HG02588 (cell line): ENCODE measurements at regions not wholly inside any gene's neighbourhood (a gene's known extent, or its start where the extent isn't known, plus 50 kb on each side); places are given as distances from the start of the nearest gene placed in this dataset.

Experiments
- ATAC-seq: cut with Tn5 transposase; IDR thresholded peaks from one replicate; pipeline ENCODE4 v1.9.1; 2021; ENCODE audit warnings: mild to moderate bottlenecking, moderate library complexity; ENCODE audit not compliant: unreplicated experiment

DNA sequence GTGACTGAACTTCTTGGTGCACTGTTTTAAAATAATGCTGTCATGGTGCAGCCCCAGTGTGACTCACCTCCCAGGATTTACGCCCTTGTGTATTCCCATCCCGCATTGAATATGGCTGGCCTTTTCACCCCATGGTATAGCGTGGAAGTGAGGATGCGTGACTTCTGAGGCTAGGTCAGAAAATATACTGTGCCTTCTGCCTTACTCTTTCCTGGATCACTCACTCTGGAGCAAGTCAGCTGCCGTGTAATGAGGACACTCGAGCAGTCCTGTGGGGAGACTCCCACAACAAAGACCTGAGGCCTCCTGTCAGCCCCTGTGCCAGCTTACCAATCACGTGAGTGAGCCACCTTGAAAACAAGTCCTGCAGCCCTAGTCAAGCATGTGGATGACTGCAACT is 471.9 kb upstream of the KIRREL3 start:
- no peak for ATAC-seq

DNA sequence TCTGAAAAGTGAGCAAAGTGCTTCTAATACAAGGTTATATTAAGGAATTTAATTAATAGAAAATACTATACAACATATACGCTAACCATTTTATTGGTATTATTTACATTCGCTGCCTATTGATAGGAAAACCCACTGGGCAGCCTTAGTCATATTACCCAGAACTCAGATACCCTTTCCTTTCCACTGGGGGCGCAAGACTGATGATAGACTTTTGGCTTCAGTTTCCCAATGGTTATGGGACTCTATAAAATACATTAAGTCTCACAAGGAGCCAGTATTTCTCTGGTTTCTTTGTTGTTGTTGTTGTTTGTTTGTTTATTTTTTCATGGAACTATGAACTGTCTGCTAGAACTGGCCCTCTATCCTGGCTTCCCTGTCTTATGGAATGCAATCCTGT is 471.1 kb upstream of the KIRREL3 start:
- ATAC-seq = no peak

DNA sequence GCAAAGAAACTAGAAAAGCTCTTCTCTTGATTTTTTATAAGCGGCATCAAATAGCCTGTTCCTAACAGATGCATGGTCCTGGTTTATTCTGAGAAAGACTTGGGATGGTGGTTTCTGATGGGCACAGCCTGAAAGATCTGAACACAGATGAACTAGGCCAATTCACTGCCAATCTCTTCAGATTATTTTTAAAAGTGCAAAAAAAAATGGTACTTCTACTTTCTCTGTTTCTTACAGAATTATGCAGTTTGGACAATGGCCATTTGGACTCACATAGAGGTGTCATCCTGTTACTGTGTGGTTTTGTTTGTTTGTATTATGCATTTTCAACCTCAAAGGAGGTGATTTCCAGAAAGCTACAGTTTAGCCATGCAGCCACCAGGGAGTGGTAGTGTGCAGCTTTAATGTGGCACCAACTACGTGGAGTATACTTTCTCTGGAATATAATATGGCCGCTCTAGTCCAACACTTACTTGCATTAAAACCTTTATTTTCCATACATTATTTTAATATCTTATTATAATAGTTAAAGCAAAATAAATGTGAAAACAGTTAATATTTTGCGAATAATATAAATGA is 469.8 kb upstream of the KIRREL3 start:
- ATAC-seq = no peak

DNA sequence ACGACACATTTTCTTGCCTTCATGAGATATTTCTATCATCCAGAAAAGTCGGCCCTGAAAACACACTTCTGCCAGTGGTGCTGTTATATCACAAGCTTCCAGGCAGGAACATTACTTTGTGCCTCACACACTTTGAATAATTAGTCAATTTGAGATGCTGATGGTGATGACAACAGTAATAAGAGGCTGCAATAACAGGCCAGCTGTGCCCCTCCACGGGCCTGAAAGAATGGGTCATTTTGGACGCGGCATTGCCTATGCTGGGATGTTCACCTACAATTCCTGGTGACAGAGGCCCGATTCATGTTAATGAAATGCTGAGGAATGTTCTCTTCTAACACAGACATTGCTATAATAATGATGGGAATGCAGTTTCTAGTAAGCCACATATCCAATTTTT is 463.8 kb upstream of the KIRREL3 start:
- ATAC-seq = no peak

DNA sequence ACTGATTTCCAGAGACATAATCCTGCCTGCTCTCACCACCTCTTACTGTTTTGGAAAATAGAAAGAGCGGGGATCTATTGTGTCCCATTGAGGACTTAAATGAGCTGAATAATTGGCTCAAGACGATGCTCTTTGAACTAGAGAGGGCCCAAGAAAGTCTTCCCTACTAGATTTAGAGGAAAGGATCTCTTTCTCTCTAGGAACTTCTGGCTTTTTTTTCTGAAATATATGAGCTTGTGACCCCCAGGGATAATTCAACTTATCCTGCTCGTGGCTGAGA is 461.4 kb upstream of the KIRREL3 start:
- no peak for ATAC-seq

DNA sequence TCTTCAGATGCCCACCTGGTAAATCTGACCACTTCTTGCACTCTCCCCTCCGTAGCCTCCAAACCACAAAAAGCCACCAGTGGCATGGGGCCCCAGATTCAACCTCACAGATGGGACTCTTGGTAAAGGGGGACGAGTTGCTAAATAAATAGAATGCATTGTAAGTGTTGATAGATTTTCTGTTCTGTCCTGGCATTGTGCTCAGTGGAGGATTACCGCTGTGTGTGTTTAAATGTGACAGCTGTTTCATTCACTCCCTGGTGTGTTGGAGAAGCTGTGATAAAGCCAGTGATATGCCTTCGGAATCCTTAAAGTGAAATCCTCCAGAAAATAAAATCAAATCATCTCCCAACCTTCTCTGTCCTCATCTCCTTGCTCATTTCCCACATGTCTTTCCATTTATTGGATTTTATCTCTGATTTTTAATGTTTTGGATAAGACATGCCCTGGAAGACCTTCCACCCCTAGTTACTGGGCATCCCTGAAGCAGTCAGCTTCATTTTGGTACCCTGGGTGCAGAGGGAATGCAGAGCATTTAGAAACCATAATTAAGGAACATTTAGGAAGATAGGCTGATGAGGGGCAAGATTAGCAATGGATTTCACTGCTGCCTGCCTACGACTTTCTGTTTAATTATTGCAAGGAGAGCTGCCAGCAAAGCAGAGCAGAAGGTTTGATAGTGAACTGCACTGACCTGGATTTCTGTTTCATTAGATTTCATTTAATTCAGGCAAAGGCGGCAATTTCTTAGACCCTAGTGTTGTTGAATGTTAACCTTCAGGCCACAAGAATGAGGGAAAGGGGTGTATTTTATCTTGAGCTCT is 460.9 kb upstream of the KIRREL3 start:
- ATAC-seq = no peak

DNA sequence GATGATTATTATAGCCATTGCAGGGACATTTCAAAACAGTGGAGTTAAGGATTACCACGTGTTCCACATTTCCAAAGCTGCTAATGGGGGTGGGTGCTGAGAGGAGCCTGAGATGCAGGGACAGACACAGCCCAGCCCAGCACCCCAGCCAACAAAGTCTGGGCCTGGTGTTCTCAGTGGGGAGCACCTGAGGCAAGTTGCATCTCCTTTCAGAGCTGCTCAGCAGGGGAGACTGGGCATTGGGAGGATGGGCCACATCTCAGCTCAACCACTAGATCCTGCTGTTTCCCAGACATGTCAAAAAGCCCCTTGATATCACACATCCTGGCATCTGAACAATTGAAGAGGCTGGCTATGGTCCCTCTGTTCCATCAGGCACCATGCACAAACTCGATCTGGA is 458.0 kb upstream of the KIRREL3 start:
- ATAC-seq = no peak

DNA sequence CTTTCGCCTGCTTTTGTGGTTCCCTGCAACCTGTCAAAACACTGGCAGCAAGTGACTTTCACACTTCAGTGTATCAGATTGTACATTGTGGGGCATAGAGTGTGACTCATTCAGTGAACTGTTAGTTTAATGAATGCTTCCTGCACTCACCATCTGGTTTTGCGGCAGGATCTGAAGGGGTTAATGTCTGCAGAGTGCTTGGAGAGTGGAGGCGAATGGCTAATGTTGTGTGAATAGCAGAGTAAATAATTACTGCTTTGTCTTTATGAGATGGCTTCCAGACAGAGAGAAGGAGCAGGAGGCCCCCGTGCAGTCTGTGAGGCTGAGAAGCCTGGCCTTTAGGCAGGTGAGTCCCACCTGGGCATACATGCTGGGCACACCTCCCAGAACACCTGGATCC is 454.3 kb upstream of the KIRREL3 start:
- ATAC-seq = no peak

DNA sequence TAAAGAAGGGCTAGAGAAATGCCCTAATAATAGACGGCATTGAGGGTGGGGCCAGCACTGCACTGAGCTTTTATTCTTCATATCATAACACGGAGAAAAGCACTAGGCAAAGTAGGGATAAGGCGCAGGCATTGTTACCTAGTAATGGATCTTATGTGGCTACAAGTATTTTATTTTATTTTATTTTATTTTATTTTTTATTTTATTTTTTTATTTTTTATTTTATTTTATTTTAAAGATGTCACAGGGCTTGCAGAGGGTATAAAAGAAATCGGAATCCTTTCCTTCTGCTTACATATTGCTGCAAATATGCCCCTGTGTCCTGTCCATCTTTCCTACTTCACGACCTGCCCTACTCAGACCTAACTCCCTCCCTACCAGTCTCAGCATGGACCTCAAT is 452.0 kb upstream of the KIRREL3 start:
- no peak for ATAC-seq

DNA sequence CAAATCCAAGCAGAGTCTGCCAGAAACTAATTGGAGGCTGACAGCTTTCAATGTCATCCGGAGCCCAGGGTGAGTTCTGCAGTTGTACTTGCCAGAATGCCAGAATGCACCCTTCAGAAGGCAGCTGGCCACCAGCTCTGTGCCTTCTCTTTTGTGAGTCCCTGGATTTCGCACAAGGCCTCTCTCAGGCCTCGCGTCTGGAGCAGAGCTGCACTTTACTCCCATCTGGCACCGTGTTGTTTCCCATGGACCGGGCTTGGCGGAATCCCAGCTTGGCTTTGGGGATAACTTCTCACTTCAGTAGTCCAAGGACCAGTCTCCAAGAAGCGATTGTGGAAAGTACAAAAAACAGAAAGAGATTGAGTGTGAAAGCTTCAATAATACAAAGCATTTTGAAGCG is 451.3 kb upstream of the KIRREL3 start:
- no peak for ATAC-seq

DNA sequence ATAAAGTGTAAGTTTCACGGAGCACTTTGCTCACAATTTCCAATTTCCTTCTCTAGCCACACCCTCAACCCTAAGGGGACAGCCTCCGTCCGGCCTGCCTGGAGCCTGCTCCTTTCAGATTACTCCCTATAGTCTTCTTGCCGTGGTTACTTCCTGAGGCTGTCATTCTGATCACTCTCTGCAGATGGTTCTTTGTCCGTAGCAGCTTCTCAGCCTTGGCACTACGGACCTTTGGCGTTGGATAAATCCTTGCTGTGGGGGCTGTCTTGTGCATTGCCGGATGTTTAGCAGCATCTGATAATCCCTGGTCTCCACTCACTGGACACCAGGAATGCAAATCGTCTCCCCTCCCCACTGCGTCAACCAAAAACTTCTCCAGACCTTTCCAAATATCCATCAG is 447.5 kb upstream of the KIRREL3 start:
- ATAC-seq = no peak

DNA sequence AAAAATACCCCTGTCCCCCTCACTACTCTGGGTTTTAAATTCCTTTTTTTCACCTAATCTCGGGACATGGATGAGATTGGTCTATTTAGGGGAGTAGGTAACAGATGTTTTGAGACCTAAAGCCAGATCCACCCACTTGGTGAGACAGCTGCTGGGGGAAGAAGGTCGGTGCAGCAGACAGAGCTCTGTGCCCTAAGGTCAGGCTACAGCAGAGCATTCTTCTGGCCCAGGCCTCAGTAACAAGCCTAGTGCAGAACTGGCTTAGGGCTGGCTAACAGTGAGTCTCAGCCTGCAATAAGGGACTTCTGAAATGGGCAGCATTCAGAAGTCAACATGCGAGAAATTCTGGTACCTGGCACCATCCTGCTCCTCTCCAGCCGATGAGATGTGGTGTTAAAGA is 444.9 kb upstream of the KIRREL3 start:
- ATAC-seq = no peak

DNA sequence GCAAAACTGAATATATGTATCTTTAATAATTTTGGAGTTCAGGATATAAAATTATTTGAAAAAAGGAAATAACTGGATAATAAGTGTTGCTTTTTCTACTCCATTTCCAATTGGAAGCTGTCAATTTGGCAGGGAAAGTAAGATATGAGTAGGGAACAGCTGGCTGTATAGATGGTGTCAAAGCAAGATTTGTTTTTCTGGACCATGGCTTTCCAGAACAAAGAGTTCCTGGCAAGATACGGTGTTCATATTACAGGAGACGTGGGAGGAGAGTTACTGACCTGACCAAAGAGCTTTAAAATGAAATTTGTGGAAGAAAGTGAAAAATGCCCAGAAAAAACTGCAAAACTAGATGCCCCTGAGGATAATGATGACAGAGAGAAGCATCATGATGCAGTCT is 442.7 kb upstream of the KIRREL3 start:
- ATAC-seq = no peak

DNA sequence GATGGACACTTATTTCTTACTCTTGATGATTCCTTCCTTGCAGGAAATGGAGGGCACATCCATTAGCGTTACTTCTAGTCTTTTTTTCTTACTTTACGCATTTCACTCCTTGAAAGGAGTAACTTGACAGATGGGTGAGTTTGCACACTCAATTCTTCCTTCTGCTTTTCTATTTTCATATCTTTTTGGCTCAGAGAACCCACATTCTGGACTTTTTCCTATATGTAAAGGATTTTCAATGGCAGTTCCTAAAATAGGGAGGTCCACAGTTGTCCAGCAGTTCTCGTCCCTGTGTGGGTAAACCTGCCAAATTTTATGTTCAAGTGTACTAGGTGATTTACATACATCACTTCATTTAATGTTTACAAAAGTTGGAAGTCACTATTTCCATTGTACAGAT is 440.0 kb upstream of the KIRREL3 start:
- ATAC-seq = no peak

DNA sequence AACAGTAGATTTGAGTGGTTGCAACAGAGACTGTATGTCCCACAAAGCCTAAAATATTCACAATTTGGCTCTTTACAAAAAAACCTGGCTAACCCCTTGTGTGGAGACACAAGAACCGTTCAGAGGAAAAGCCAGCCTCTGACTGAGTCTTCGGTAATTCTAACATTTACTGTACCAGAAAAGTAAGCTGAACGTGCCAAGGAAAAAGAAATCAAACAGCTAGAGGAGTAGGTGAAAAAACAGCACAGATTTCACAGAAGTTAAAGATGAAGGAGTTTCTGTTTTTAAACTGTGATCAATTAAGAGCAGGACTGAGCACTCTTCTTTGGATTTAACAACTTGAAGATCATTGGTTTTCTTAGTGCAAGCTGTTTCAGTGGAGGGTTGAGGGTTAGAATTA is 424.7 kb upstream of the KIRREL3 start:
- ATAC-seq = no peak

DNA sequence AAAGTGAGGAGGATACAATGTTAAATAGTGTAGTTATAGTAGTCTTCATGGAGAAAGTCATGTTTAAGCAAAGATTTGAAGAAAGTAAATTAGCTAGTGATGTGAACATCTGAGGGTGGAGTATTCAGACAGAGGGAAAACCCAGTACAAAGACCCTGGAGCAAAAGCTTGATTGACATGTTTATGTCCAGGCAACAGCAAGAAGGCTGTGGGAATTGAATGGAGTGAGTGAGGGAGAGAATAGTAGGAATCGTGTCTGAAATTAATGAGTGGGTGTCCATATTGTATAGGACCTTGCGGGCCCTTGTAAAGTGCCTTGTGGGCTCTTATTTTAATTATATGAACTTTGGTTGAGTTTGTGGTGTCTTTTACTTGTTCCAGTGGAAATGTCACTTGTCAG is 424.1 kb upstream of the KIRREL3 start:
- ATAC-seq = no peak

DNA sequence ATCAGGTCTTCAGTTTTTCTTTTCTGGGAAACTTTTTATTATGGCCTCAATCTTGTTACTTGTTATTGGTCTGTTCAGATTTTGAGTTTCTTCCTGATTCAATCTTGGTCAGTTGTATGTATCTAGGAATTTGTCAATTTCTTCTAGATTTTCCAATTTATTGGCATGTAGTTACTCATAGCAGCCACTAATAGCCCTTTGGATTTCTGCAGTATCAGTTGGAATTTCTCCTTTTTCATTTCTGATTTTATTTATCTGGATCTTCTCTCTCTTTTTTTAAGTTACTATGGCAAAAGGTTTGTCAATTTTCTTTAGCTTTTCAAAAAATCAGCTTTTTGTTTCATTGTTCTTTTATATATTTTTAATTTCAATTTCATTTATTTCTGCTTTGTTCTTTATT is 419.6 kb upstream of the KIRREL3 start:
- no peak for ATAC-seq

DNA sequence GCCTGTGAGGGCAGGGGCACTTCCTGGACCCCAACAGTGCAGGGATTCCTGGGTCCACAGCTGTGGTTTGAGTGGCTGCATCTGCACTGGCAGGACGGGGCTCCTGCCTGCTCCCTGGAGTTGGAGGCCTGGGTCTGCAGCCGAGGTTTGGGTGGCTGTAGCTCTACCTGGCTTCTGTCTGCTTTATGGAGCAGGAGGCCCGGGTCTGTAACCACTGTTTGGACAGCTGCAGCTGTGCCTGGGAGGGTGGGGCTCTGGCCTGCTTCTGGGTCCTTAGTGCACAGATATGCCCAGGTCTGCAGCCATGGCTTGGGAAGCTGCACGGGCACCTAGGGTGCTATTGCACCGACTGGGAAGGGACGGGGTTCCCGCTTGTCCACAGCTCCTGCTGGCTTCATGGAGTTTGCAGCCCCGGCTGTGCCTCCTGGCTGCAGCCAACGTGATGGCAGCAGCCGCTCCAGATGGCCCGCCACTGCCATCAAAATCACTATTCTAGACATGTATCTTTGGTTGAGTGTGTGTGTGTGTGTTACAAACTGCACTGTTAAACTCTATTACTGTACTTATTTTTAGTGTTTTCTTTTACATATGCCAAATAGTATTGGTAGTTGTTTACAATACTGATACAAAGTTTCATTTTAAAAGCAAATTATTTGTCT is 412.3 kb upstream of the KIRREL3 start:
- no peak for ATAC-seq

DNA sequence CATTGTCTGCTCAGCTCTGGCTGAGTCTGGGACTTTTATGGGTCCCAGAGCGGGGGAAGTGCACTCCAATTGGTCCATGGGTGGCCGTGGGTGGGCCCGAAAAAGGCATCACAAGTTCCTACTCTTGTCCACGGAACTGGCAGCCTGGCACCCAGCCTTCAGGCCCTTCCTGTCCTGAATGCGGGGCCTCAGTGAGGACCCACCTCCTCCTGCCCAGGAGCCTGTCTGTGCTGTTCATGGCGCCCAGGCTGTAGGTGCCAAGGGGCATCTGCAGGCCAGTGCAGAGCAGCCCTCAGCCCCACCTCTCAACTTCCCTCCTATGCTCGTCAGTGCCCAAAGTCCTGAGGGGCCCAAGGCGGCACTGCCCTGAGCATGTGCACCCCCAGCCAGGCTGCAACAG is 411.7 kb upstream of the KIRREL3 start:
- no peak for ATAC-seq

DNA sequence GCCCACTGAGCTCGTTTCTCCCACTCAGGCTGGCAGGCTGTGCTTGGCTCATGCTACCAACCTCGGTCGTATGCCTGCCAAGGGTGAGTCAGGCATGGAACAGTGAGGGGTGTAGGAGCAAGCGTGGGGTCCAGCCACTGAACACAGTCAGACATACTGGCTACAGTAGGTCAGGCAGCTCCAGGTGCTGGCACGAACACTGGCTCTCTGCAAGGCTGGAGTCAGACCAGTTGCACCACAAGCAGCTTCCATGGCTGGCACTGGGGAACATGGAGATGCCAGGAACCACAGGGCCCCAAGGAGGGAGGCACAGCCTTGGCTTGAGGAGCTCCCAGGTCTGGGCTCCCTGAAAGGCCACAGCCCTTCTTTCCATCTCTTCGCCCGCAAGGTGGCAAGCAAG is 410.7 kb upstream of the KIRREL3 start:
- no peak for ATAC-seq

DNA sequence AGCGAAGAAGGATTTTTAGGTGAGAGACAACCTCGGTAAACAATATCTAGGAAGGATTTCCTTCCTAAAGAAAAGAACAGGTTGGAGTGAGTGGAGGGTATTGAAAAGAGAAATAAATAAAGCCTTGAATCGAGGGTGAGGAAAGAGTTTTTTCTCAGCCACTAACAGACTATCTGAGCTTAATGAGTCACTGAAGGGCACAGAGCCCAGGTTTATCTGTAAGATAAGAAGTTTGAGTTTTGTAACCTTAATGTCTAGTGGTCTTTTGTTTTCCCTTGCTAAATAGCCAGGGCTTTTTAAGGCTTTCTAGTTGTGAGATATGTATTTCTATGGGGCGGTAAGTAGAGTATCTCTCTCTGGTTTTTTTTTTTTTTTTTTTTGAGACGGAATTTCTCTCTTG is 394.5 kb upstream of the KIRREL3 start:
- ATAC-seq = no peak

DNA sequence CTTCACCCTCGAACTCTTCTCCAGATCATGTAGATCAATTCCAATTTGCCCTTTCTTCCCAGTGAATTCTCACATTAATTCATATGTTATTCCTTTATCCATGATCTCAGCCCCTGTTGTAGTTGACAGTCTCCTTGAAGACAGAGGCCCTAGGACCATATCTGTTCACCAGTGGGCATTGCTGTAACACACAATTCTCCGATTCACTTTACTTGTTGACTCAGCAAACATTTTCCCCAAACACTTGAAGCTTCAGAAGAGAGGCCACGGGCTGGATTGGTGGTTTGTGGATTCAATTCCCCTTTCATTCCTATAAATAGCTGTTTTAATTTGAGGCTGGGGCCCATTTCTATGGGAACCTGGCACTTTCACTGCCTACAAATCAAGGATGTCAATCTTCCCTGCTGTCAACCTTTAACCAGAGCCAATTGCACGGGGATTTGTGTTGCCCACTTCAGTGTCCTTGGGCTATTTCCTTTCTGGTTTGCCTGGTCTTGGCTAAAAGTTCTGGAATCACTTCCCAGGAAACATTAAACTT is 393.0 kb upstream of the KIRREL3 start:
- no peak for ATAC-seq
